Hepatocyte (in vitro differentiated cells): ENCODE measurements at regions not wholly inside any gene's neighbourhood (a gene's known extent, or its start where the extent isn't known, plus 50 kb on each side); places are given as distances from the start of the nearest gene placed in this dataset.

Source experiments
- CTCF ChIP-seq: fragments of 200-600 bp; sonication (generic); IDR thresholded peaks from 2 replicates; pipeline ENCODE4 v1.5.1; 2016; ENCODE audit warnings: antibody characterized with exemption, mild to moderate bottlenecking; ENCODE audit not compliant: poor library complexity
- EZH2 ChIP-seq: fragments of 200-600 bp; sonication (generic); IDR thresholded peaks from 2 replicates; pipeline ENCODE4 v1.6.1; 2016; ENCODE audit warnings: antibody characterized with exemption, mild to moderate bottlenecking, borderline replicate concordance
- EZH2phosphoT487 ChIP-seq: fragments of 200-600 bp; sonication (generic); IDR thresholded peaks from one replicate; pipeline ENCODE4 v1.6.1; 2018; ENCODE audit warnings: antibody characterized with exemption, mild to moderate bottlenecking, low read depth, moderate library complexity; ENCODE audit not compliant: unreplicated experiment, severe bottlenecking

- TF ChIP-seq EZH2 (no peak), CTCF (no peak), EZH2phosphoT487 (no peak)
Measured at GRCh38 chr4:133555671-133556070, 406.6 kb downstream of the PCDH10 start.
